Vagina (tissue), 2 donors: ENCODE measurements at regions not wholly inside any gene's neighbourhood (a gene's known extent, or its start where the extent isn't known, plus 50 kb on each side); places are given as distances from the start of the nearest gene placed in this dataset. TPM values are rescaled to one million over a fixed set of nuclear protein-coding genes. Genes with fewer than 3 reads are reported as not detected.

ENCODE experiments used
- DNase-seq, 2 donors: peaks; one replicate each; pipeline ENCODE4 v3.0.0-alpha.2; 2017; ENCODE audit errors: extremely low spot score in 2 of 2
- H3K27ac ChIP-seq: fragments of 200-600 bp; sonication (generic); one replicate; pipeline ENCODE4 v1.5.1; 2019
- H3K27me3 ChIP-seq: fragments of 200-600 bp; sonication (generic); one replicate; pipeline ENCODE4 v1.5.1; 2019
- H3K36me3 ChIP-seq, 2 donors: fragments of 200-600 bp; sonication (generic); one replicate each; pipeline ENCODE4 v1.5.1; 2017 to 2019
- H3K4me1 ChIP-seq: fragments of 200-600 bp; sonication (generic); one replicate; pipeline ENCODE4 v1.5.1; 2019
- H3K4me3 ChIP-seq, 2 donors: fragments of 200-600 bp; sonication (generic); 1 replicate in 1 of 2; 2 replicates in 1 of 2; pipeline ENCODE4 v1.5.1; 2016 to 2019
- H3K9me3 ChIP-seq: fragments of 200-600 bp; sonication (generic); one replicate; pipeline ENCODE4 v1.5.1; 2019
- POLR2A ChIP-seq, 2 donors: fragments of 450-650 bp; IDR thresholded peaks; one replicate each; pipeline ENCODE4 v1.6.1; 2017; ENCODE audit warnings: antibody characterized with exemption in 2 of 2, mild to moderate bottlenecking in 2 of 2, moderate library complexity in 2 of 2
- POLR2AphosphoS5 ChIP-seq, 2 donors: sonication (generic); formaldehyde crosslinking; IDR thresholded peaks; one replicate each; pipeline ENCODE4 v1.9.0; 2017; ENCODE audit warnings: antibody characterized with exemption in 2 of 2, mild to moderate bottlenecking in 2 of 2, low read depth in 1 of 2; ENCODE audit not compliant: insufficient read depth in 1 of 2
- intact Hi-C: fragments of 100-400 bp; cut with DNase I; formaldehyde crosslinking; loops from one replicate; pipeline ENCODE4 v1.15.1; 2023
- small RNA-seq: library from RNA; depleted of rRNA; stranded (forward); fragments of <200 nt; gene quantifications from one replicate; pipeline ENCODE3, GENCODE V24; 2016
- TF ChIP-seq, protein P1 (sequence below), 3 experiments: fragments of 450-650 bp in 2 of 3; fragments of 200-600 bp in 1 of 3; sonication (generic) in 1 of 3; IDR thresholded peaks; one replicate each; pipeline ENCODE4 v1.5.1; 2017 to 2019; ENCODE audit warnings: antibody characterized with exemption in 3 of 3, mild to moderate bottlenecking in 2 of 3, moderate library complexity in 2 of 3

DNA sequence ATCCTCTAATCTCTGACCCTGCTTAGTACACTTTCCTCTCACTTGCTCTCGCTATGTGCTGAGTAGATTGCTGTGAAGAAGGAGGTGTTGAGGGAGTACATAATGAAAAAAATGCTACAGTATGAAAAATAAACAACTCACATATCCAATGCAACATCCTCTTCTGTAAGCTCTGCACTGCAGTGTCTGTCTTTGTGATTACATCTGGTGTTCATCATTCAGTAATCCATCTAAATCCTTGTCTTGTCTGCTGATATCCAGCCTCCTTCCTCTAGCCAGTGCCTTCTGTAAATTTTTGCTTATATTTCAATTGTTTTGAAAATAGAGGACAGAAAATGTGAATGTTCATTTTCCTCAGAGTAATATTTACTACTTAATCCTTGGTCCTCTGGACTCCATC, 57.4 kb upstream of the CDH12 start:
- TF ChIP-seq POLR2A (IDR thresholded peaks at IDR 0.05) (no peak), POLR2AphosphoS5 (IDR thresholded peaks at IDR 0.05; ENCODE audit: insufficient read depth in 1 of 2, low read depth in 1 of 2) (no peak)
- TF ChIP-seq, protein P1, sequence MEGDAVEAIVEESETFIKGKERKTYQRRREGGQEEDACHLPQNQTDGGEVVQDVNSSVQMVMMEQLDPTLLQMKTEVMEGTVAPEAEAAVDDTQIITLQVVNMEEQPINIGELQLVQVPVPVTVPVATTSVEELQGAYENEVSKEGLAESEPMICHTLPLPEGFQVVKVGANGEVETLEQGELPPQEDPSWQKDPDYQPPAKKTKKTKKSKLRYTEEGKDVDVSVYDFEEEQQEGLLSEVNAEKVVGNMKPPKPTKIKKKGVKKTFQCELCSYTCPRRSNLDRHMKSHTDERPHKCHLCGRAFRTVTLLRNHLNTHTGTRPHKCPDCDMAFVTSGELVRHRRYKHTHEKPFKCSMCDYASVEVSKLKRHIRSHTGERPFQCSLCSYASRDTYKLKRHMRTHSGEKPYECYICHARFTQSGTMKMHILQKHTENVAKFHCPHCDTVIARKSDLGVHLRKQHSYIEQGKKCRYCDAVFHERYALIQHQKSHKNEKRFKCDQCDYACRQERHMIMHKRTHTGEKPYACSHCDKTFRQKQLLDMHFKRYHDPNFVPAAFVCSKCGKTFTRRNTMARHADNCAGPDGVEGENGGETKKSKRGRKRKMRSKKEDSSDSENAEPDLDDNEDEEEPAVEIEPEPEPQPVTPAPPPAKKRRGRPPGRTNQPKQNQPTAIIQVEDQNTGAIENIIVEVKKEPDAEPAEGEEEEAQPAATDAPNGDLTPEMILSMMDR (IDR thresholded peaks at IDR 0.05) = no peak
- Histone ChIP-seq H3K9me3 (no peaks in the 10 kb centered on the region), H3K36me3 (no peaks in the 10 kb centered on the region), H3K27ac (no peak overlapping the region), H3K4me3 (no peak overlapping the region), H3K27me3 (no peaks in the 10 kb centered on the region), H3K4me1 (no peaks in the 10 kb centered on the region)
- intact Hi-C loops = no loop called here
- DNase-seq = no peak

DNA sequence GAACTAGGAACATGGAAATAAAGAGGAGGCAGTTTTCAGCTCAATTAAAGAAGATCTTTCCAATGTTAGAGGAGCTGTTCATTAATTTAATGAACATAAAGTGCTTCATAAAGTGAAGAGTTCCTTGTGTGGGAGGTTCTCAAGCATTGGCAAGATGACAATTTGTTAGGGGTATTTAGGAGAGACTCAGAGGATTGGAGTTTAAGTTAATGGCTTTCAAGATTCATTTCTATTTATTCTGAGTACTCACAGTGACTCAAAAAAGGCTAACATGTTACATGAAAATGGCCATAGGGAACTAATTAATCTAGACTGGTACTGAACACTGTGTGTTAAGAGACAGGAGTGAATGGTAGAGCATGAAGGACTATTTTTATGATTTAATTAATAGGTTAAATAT, 55.4 kb upstream of the CDH12 start:
- no peak for DNase-seq
- H3K27ac ChIP-seq = no peak overlapping the region
- H3K36me3 ChIP-seq = no peaks in the 10 kb centered on the region
- no peaks in the 10 kb centered on the region for H3K4me1 ChIP-seq
- H3K9me3 ChIP-seq = no peaks in the 10 kb centered on the region
- H3K4me3 ChIP-seq = no peak overlapping the region
- TF ChIP-seq POLR2A (IDR thresholded peaks at IDR 0.05) = no peak
- intact Hi-C loops = no loop called here
- H3K27me3 ChIP-seq = no peaks in the 10 kb centered on the region

DNA sequence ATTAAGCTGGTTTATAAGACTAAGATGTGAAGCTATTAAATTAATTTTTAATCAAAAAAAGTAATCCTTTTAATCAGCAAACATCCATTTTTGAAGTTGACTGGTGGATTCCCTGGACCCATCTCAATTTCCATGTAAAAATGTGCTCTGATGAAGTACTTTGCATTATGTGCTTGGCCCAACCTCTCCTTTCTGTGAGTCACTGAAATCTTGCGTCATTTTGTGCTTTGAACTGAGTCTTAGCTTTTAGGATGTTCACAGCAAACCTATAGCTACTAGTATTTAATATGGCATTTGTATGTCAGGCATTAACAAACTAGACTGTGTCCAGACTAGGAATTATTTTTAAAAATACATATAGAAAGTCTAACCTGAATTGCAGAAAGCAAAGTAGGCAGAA, 55.0 kb upstream of the CDH12 start:
- no peaks in the 10 kb centered on the region for H3K27me3 ChIP-seq

More for the DNA sequence above, 55.0 kb upstream of the CDH12 start:
- H3K4me3 ChIP-seq = no peak overlapping the region
- H3K27ac ChIP-seq = no peak overlapping the region
- no peak for DNase-seq
- TF ChIP-seq POLR2A (IDR thresholded peaks at IDR 0.05) (no peak), POLR2AphosphoS5 (IDR thresholded peaks at IDR 0.05; ENCODE audit: insufficient read depth in 1 of 2, low read depth in 1 of 2) (no peak)
- TF ChIP-seq, protein P1 (IDR thresholded peaks at IDR 0.05) = no peak
- no peaks in the 10 kb centered on the region for H3K9me3 ChIP-seq
- H3K4me1 ChIP-seq = no peaks in the 10 kb centered on the region
- intact Hi-C loops = no loop called here
- no peaks in the 10 kb centered on the region for H3K36me3 ChIP-seq

Small RNA genes in the stretch of these regions (small RNA-seq; reads per million reads assigned to genes)
- not detected for gene RF00019
